Endothelial cell (in vitro differentiated cells): ENCODE measurements at regions not wholly inside any gene's neighbourhood (a gene's known extent, or its start where the extent isn't known, plus 50 kb on each side); places are given as distances from the start of the nearest gene placed in this dataset.

Experiments
- DNase-seq: peaks from one replicate; pipeline ENCODE4 v3.0.0; 2021; ENCODE audit warnings: low spot score
- H3K27ac Mint-ChIP-seq: one replicate; pipeline ENCODE4 v1.8.0; 2021; ENCODE audit warnings: mixed read lengths, inconsistent platforms; ENCODE audit not compliant: unreplicated experiment
- H3K27me3 Mint-ChIP-seq: one replicate; pipeline ENCODE4 v1.8.0; 2021; ENCODE audit warnings: mild to moderate bottlenecking, moderate library complexity, mixed read lengths, inconsistent platforms; ENCODE audit not compliant: unreplicated experiment
- H3K36me3 Mint-ChIP-seq: one replicate; pipeline ENCODE4 v1.8.0; 2021; ENCODE audit warnings: mild to moderate bottlenecking, low read depth, mixed read lengths, inconsistent platforms; ENCODE audit not compliant: unreplicated experiment
- H3K4me1 Mint-ChIP-seq: one replicate; pipeline ENCODE4 v1.8.0; 2021; ENCODE audit warnings: mild to moderate bottlenecking, mixed read lengths, inconsistent platforms; ENCODE audit not compliant: unreplicated experiment
- H3K4me3 Mint-ChIP-seq: one replicate; pipeline ENCODE4 v1.8.0; 2021; ENCODE audit warnings: mild to moderate bottlenecking, mixed read lengths, inconsistent platforms; ENCODE audit not compliant: unreplicated experiment
- H3K9me3 Mint-ChIP-seq: one replicate; pipeline ENCODE4 v1.8.0; 2021; ENCODE audit warnings: mixed read lengths, inconsistent platforms; ENCODE audit not compliant: unreplicated experiment
- TF ChIP-seq, protein P1 (sequence below): fragments of 200-600 bp; sonication (generic); IDR thresholded peaks from one replicate; pipeline ENCODE4 v1.5.0; 2021; ENCODE audit warnings: antibody characterized with exemption; ENCODE audit not compliant: unreplicated experiment

DNA sequence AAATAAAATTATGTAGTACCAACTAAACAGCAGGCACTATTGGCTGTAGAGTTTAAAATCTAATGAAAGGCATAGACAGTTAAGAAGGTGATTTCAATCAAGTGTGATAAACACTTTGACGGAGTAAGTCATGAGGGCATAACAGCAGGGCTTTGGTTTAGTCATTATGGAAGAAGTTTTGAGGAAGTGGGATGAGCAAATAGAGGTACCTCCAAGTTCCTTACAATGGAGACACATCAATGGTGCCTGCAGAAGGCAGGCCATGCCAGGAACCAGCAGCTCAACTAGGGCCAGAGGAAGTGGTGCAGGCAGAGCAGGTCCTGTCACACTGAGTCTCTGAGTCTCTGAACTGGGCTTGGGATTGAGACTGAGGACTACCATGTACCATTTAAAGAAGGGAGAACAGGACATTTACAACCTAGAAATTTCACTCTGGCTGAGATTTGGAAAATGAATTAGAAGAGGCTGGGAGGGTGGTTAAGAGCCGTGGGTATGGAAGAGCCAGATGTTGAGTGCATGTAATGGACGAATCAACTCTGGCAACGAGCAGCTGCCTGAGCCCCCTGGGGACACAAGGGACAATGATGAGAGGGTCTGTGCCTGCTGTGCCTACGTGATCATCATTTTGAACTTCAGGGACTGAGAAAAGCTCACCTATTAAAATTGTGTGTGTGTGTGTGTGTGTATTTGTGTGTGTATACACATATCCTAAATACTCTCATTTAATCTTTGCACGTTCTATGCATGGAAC lies 208.7 kb upstream of the POM121L12 start:
- DNase-seq: no peak
- H3K27me3 Mint-ChIP-seq: peaks cover 4% of the 10 kb centered on the region
- no peak overlapping the region for H3K4me3 Mint-ChIP-seq
- no peak overlapping the region for H3K27ac Mint-ChIP-seq
- TF ChIP-seq, protein P1, sequence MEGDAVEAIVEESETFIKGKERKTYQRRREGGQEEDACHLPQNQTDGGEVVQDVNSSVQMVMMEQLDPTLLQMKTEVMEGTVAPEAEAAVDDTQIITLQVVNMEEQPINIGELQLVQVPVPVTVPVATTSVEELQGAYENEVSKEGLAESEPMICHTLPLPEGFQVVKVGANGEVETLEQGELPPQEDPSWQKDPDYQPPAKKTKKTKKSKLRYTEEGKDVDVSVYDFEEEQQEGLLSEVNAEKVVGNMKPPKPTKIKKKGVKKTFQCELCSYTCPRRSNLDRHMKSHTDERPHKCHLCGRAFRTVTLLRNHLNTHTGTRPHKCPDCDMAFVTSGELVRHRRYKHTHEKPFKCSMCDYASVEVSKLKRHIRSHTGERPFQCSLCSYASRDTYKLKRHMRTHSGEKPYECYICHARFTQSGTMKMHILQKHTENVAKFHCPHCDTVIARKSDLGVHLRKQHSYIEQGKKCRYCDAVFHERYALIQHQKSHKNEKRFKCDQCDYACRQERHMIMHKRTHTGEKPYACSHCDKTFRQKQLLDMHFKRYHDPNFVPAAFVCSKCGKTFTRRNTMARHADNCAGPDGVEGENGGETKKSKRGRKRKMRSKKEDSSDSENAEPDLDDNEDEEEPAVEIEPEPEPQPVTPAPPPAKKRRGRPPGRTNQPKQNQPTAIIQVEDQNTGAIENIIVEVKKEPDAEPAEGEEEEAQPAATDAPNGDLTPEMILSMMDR: no peak
- H3K36me3 Mint-ChIP-seq: no peaks in the 10 kb centered on the region
- peaks cover 10% of the 10 kb centered on the region for H3K9me3 Mint-ChIP-seq
- no peaks in the 10 kb centered on the region for H3K4me1 Mint-ChIP-seq

DNA sequence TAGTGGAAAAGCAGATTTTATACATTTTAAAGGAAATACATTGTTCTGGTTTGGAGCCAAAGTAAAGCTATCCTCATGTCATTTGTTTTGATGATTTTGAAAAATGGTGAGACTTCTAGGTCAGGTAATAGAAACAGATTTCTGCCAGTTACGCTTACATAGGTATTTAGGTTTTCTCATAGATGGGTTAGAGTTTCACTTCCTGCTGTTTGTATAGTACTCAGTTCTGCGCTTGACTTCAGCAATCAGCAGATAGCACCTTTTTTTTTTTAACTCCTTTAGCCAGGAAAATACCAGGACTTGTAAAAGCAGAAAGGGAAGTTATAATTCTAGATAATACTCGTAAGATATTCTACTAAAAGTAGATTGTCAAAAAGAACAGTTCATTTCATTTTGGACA lies 209.8 kb upstream of the POM121L12 start:
- H3K4me3 Mint-ChIP-seq: no peak overlapping the region
- H3K36me3 Mint-ChIP-seq: no peaks in the 10 kb centered on the region
- H3K4me1 Mint-ChIP-seq: no peaks in the 10 kb centered on the region
- H3K9me3 Mint-ChIP-seq: peaks cover 10% of the 10 kb centered on the region
- no peak overlapping the region for H3K27ac Mint-ChIP-seq
- H3K27me3 Mint-ChIP-seq: peaks cover 4% of the 10 kb centered on the region
- no peak for DNase-seq
- TF ChIP-seq, protein P1: no peak

DNA sequence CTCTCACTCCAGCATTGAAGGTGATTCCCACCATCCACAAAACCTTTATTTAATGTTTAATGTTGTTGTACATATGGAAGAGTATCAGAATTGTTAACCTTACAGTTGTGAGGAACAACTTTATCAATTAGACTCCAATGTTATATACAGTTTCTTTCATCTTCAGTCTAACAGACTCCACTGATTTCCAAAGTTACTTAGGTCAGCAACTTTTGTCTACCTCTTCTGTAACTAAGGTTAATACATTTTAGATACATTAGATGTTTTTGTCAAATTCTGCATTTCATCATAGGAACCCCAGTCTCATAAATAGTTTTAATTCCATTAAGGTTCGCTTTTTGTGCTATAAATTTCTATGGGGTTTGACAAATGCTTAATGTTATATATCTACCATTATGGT lies 223.9 kb upstream of the POM121L12 start:
- H3K4me3 Mint-ChIP-seq: no peak overlapping the region
- DNase-seq: no peak
- TF ChIP-seq, protein P1: no peak
- H3K4me1 Mint-ChIP-seq: no peaks in the 10 kb centered on the region
- H3K27me3 Mint-ChIP-seq: no peaks in the 10 kb centered on the region
- H3K27ac Mint-ChIP-seq: no peak overlapping the region
- no peaks in the 10 kb centered on the region for H3K36me3 Mint-ChIP-seq
- no peaks in the 10 kb centered on the region for H3K9me3 Mint-ChIP-seq

DNA sequence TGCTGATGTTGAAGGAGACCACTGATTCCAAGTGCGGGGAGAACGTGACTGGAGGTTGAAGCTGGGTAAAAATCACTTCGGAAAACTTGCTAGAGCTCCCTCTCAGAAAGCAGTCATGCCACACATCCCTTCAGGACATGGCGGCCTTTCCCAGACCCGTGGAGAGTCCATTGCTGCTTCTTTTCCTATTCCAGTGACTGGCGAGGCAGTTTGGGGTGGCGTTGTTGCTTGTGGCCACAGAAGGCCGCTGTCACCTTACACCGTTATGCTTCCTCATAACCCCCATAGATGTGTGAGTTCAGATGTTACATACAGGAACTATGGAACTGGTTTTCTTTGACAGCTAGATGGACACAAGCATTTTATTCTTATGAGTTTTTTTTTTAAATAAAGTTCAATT lies 235.6 kb upstream of the POM121L12 start:
- no peak for DNase-seq
- no peaks in the 10 kb centered on the region for H3K4me1 Mint-ChIP-seq
- H3K27me3 Mint-ChIP-seq: no peaks in the 10 kb centered on the region
- H3K27ac Mint-ChIP-seq: no peak overlapping the region
- H3K36me3 Mint-ChIP-seq: no peaks in the 10 kb centered on the region
- H3K4me3 Mint-ChIP-seq: no peak overlapping the region
- no peaks in the 10 kb centered on the region for H3K9me3 Mint-ChIP-seq
- TF ChIP-seq, protein P1: no peak

DNA sequence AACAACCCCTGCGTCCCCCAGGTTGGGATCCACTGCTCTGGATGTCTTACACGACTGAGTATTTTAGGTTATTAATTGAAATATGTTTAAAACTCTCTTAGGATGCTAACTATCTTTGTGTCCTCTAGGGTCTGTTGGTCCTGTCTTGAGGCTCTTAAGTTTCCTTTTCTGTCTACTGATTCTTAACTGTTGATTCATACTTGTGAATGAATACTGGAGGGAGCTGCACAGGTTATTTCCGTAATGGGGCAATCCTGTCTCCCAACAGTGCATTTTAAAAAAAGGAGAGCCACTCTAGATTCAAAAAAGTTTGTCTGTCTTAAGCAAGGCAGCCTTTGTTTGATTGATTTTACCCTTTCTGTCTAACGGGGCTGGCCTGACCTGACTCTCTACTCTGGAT lies 237.6 kb upstream of the POM121L12 start:
- TF ChIP-seq, protein P1: no peak
- DNase-seq: no peak
- Mint-ChIP-seq H3K27ac (no peak overlapping the region), H3K4me3 (no peak overlapping the region), H3K27me3 (no peaks in the 10 kb centered on the region), H3K4me1 (no peaks in the 10 kb centered on the region), H3K36me3 (no peaks in the 10 kb centered on the region), H3K9me3 (no peaks in the 10 kb centered on the region)
